ENCODE measurements at regions not wholly inside any gene's neighbourhood (a gene's known extent, or its start where the extent isn't known, plus 50 kb on each side); places are given as distances from the start of the nearest gene placed in this dataset.

- DNase-seq, result no peak
Observed at GRCh38 chr6:82836022-82836575, 229.5 kb downstream of the UBE3D start.

GRCh38 chr6:82840571-82840970 lies 225.1 kb downstream of the UBE3D start:
- no peak for DNase-seq

DNA sequence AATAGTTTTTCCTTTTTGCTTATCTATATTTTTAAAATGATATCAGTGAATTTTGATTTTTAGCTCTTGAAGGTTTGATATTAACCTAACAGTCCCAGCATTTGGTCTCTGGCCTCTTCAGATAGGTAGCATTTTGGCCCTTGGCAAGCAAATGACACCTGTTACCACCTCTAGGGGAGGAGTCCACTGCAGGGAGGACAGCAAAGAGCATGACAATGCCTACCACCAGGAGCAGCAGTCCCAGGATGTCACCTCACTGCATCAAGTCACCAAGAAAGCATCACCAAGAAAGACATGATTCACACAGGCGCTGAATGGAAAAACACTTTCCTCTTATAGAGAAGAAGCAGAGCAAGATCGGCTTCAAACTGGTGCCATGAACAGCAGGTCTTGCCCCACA lies 224.3 kb downstream of the UBE3D start:
- no peak for DNase-seq
